Ammon's horn (tissue), 1 donor: ENCODE measurements at regions not wholly inside any gene's neighbourhood (a gene's known extent, or its start where the extent isn't known, plus 50 kb on each side); places are given as distances from the start of the nearest gene placed in this dataset.

Experiments used
- DNase-seq: peaks from one replicate; pipeline ENCODE4 v3.0.0-alpha.2; 2016; ENCODE audit warnings: low spot score

GRCh38 chr7:155360495-155361345 lies 63.0 kb downstream of the INSIG1 start:
- no peak for DNase-seq

- DNase-seq = no peak
These were observed 63.6 kb downstream of the INSIG1 start for GRCh38 chr7:155361346-155361680.

- DNase-seq = no peak
These were observed 64.3 kb downstream of the INSIG1 start for GRCh38 chr7:155361947-155362346.

- DNase-seq = no peak
These were observed 64.9 kb downstream of the INSIG1 start for GRCh38 chr7:155362380-155363145.

GRCh38 chr7:155363146-155363539 lies 65.5 kb downstream of the INSIG1 start:
- no peak for DNase-seq

- no peak for DNase-seq
These were observed 66.3 kb downstream of the INSIG1 start for GRCh38 chr7:155363852-155364600.

GRCh38 chr7:155365146-155365874 lies 67.6 kb downstream of the INSIG1 start:
- no peak for DNase-seq

- DNase-seq = no peak
These were observed 71.4 kb downstream of the INSIG1 start for GRCh38 chr7:155368894-155369600.

GRCh38 chr7:155369766-155370165 lies 72.1 kb downstream of the INSIG1 start:
- DNase-seq = no peak

GRCh38 chr7:155371331-155371883 lies 73.7 kb downstream of the INSIG1 start:
- DNase-seq = no peak

GRCh38 chr7:155371884-155372781 lies 74.5 kb downstream of the INSIG1 start:
- DNase-seq = no peak

GRCh38 chr7:155372782-155373358 lies 75.2 kb downstream of the INSIG1 start:
- no peak for DNase-seq

- DNase-seq = no peak
These were observed 75.9 kb downstream of the INSIG1 start for GRCh38 chr7:155373359-155374273.

GRCh38 chr7:155374276-155375252 lies 76.9 kb downstream of the INSIG1 start:
- DNase-seq = no peak

GRCh38 chr7:155375337-155376277 lies 77.9 kb downstream of the INSIG1 start:
- no peak for DNase-seq
